Mesenchymal stem cell (in vitro differentiated cells and primary cell): ENCODE measurements at regions not wholly inside any gene's neighbourhood (a gene's known extent, or its start where the extent isn't known, plus 50 kb on each side); places are given as distances from the start of the nearest gene placed in this dataset.

Experiments
- DNase-seq: peaks from one replicate; pipeline ENCODE4 v3.0.0-alpha.2; 2013
- H2AFZ ChIP-seq: one replicate; pipeline ENCODE4 v1.6.1; 2013; ENCODE audit warnings: low read depth, mild to moderate bottlenecking, control low read depth, inconsistent platforms, low read length, moderate library complexity
- H2AK5ac ChIP-seq: 2 replicates; pipeline ENCODE4 v1.6.1; 2013; ENCODE audit warnings: low read length, moderate library complexity, mild to moderate bottlenecking, inconsistent platforms; ENCODE audit not compliant: severe bottlenecking
- H2BK120ac ChIP-seq: one replicate; pipeline ENCODE4 v1.6.1; 2013; ENCODE audit warnings: low read depth, mild to moderate bottlenecking, inconsistent platforms, low read length, moderate library complexity
- H2BK12ac ChIP-seq, 2 experiments: one replicate each; pipeline ENCODE4 v1.6.1; 2013; ENCODE audit warnings: inconsistent platforms in 2 of 2, low read length in 2 of 2, mild to moderate bottlenecking in 2 of 2, moderate library complexity in 2 of 2, control low read depth in 1 of 2
- H2BK15ac ChIP-seq: one replicate; pipeline ENCODE4 v1.6.1; 2013; ENCODE audit warnings: mild to moderate bottlenecking, low read depth, inconsistent platforms; ENCODE audit not compliant: poor library complexity, severe bottlenecking
- H2BK5ac ChIP-seq: 2 replicates; pipeline ENCODE4 v1.6.1; 2013; ENCODE audit warnings: low read depth, mild to moderate bottlenecking, low read length, control low read depth, inconsistent platforms; ENCODE audit not compliant: poor library complexity, severe bottlenecking
- H3K14ac ChIP-seq, 2 experiments: one replicate each; pipeline ENCODE4 v1.6.1; 2013; ENCODE audit warnings: inconsistent platforms in 2 of 2, low read length in 2 of 2, control low read depth in 1 of 2, mild to moderate bottlenecking in 1 of 2, moderate library complexity in 1 of 2
- H3K18ac ChIP-seq, 2 experiments: one replicate each; pipeline ENCODE4 v1.6.1; 2013; ENCODE audit warnings: inconsistent platforms in 2 of 2, low read length in 2 of 2, control low read depth in 1 of 2, low read depth in 1 of 2, mild to moderate bottlenecking in 1 of 2
- H3K23ac ChIP-seq, 2 experiments: one replicate each; pipeline ENCODE4 v1.6.1; 2013; ENCODE audit warnings: inconsistent platforms in 2 of 2, low read length in 2 of 2, mild to moderate bottlenecking in 2 of 2, moderate library complexity in 2 of 2, control low read depth in 1 of 2
- H3K27ac ChIP-seq: 2 replicates; pipeline ENCODE4 v1.5.1; 2013; ENCODE audit warnings: mild to moderate bottlenecking, moderate library complexity, low read length, control low read depth, inconsistent platforms; ENCODE audit not compliant: poor library complexity, severe bottlenecking
- H3K27me3 ChIP-seq, 2 experiments: 2 replicates each; pipeline versions ENCODE4 v1.6.1 to v1.7.0; 2013; ENCODE audit warnings: low read length in 2 of 2, mild to moderate bottlenecking in 2 of 2, moderate library complexity in 2 of 2, control low read depth in 1 of 2, inconsistent platforms in 1 of 2; ENCODE audit not compliant: control insufficient read depth in 1 of 2, insufficient read depth in 1 of 2
- H3K36me3 ChIP-seq, 2 experiments: 2 replicates each; pipeline versions ENCODE4 v1.6.1 to v1.7.0; 2013; ENCODE audit warnings: low read length in 2 of 2, control low read depth in 1 of 2, inconsistent platforms in 1 of 2, low read depth in 1 of 2, mild to moderate bottlenecking in 1 of 2; ENCODE audit not compliant: insufficient read depth in 2 of 2, control insufficient read depth in 1 of 2
- H3K4ac ChIP-seq, 2 experiments: one replicate each; pipeline ENCODE4 v1.6.1; 2013; ENCODE audit warnings: inconsistent platforms in 2 of 2, low read length in 2 of 2, mild to moderate bottlenecking in 2 of 2, moderate library complexity in 2 of 2, control low read depth in 1 of 2, low read depth in 1 of 2
- H3K4me1 ChIP-seq: 2 replicates; pipeline ENCODE4 v1.6.1; 2013; ENCODE audit warnings: low read depth, low read length, control low read depth; ENCODE audit not compliant: control insufficient read depth, insufficient read depth
- H3K4me2 ChIP-seq: 2 replicates; pipeline ENCODE4 v1.6.1; 2013; ENCODE audit warnings: low read length, mild to moderate bottlenecking, inconsistent platforms; ENCODE audit not compliant: poor library complexity, severe bottlenecking
- H3K4me3 ChIP-seq, 2 experiments: 2 replicates each; pipeline versions ENCODE4 v1.5.1 to v1.7.0; 2013; ENCODE audit warnings: low read length in 2 of 2, mild to moderate bottlenecking in 2 of 2, control low read depth in 1 of 2, low read depth in 1 of 2; ENCODE audit not compliant: insufficient read depth in 1 of 2
- H3K79me1 ChIP-seq: replicated peaks from 2 replicates; pipeline ENCODE4 v1.6.1; 2013; ENCODE audit warnings: mild to moderate bottlenecking, control low read depth, low read length, inconsistent platforms; ENCODE audit not compliant: poor library complexity, severe bottlenecking
- H3K9ac ChIP-seq: 2 replicates; pipeline ENCODE4 v1.7.0; 2013; ENCODE audit warnings: mild to moderate bottlenecking, low read length, moderate library complexity
- H3K9me3 ChIP-seq: 2 replicates; pipeline ENCODE4 v1.7.0; 2013; ENCODE audit warnings: mild to moderate bottlenecking, low read length; ENCODE audit not compliant: control insufficient read depth
- H4K8ac ChIP-seq: one replicate; pipeline ENCODE4 v1.6.1; 2013; ENCODE audit warnings: inconsistent platforms, mild to moderate bottlenecking, low read length, moderate library complexity
- H4K91ac ChIP-seq: one replicate; pipeline ENCODE4 v1.6.1; 2013; ENCODE audit warnings: mild to moderate bottlenecking, low read length, inconsistent platforms
- WGBS: methylation state at CpG from one replicate; pipeline ENCODE4 v1.1.7; 2013; ENCODE audit warnings: mixed read lengths; 5-methylcytosine and 5-hydroxymethylcytosine counted together

GRCh38 chr14:87343652-87344051 is 649.3 kb downstream of the GALC start:
- Histone ChIP-seq H3K9ac (no peak overlapping the region), H4K8ac (no peak overlapping the region), H3K4me1 (peaks cover 2% of the 10 kb centered on the region), H2AFZ (no peak overlapping the region), H2BK15ac (no peak overlapping the region), H3K23ac (no peak overlapping the region), H3K18ac (no peak overlapping the region), H2BK5ac (no peak overlapping the region), H3K27ac (no peak overlapping the region), H3K79me1 (no peaks in the 10 kb centered on the region), H3K4me2 (no peak overlapping the region), H2AK5ac (no peak overlapping the region), H3K27me3 (no peaks in the 10 kb centered on the region), H3K36me3 (no peaks in the 10 kb centered on the region), H4K91ac (no peak overlapping the region), H2BK120ac (no peak overlapping the region), H3K14ac (no peak overlapping the region), H3K9me3 (no peaks in the 10 kb centered on the region), H2BK12ac (no peak overlapping the region), H3K4me3 (no peak overlapping the region), H3K4ac (no peak overlapping the region)
- no CpG with 5 or more reads among the region's 3 CpGs for WGBS
- DNase-seq: no peak

GRCh38 chr14:87334997-87335685 is 657.8 kb downstream of the GALC start:
- H3K14ac ChIP-seq: no peak overlapping the region
- peak; percentile 51 for DNase-seq
- peaks cover 5% of the 10 kb centered on the region for H3K9me3 ChIP-seq
- no peak overlapping the region for H4K91ac ChIP-seq
- no peak overlapping the region for H2BK5ac ChIP-seq
- peak overlapping the region in 1 of 2 experiments; percentile 54 for H3K4me3 ChIP-seq
- no peak overlapping the region for H3K18ac ChIP-seq
- H2AFZ ChIP-seq: no peak overlapping the region
- H3K79me1 ChIP-seq: no peaks in the 10 kb centered on the region
- peak overlapping the region; percentile 59 for H3K9ac ChIP-seq
- no peaks in the 10 kb centered on the region for H3K36me3 ChIP-seq
- H2BK12ac ChIP-seq: no peak overlapping the region
- no peak overlapping the region for H4K8ac ChIP-seq
- no peaks in the 10 kb centered on the region for H3K4me1 ChIP-seq
- WGBS: no CpG with 5 or more reads among the region's 2 CpGs
- no peak overlapping the region for H2BK15ac ChIP-seq
- H3K27ac ChIP-seq: no peak overlapping the region
- H3K4me2 ChIP-seq: no peak overlapping the region
- H3K27me3 ChIP-seq: no peaks in the 10 kb centered on the region
- H2BK120ac ChIP-seq: no peak overlapping the region
- no peak overlapping the region for H2AK5ac ChIP-seq
- no peak overlapping the region for H3K23ac ChIP-seq
- H3K4ac ChIP-seq: no peak overlapping the region

- H2BK5ac ChIP-seq: no peak overlapping the region
- peak; percentile 6 for DNase-seq
- no peak overlapping the region for H3K27ac ChIP-seq
- peaks cover 5% of the 10 kb centered on the region for H3K9me3 ChIP-seq
- no peak overlapping the region for H3K4ac ChIP-seq
- H3K23ac ChIP-seq: no peak overlapping the region
- no CpG with 5 or more reads among the region's 2 CpGs for WGBS
- H3K14ac ChIP-seq: no peak overlapping the region
- no peaks in the 10 kb centered on the region for H3K79me1 ChIP-seq
- H3K18ac ChIP-seq: no peak overlapping the region
- H3K9ac ChIP-seq: no peak overlapping the region
- no peak overlapping the region for H4K8ac ChIP-seq
- H4K91ac ChIP-seq: no peak overlapping the region
- no peak overlapping the region for H2BK12ac ChIP-seq
- H2BK15ac ChIP-seq: no peak overlapping the region
- H2BK120ac ChIP-seq: no peak overlapping the region
- no peak overlapping the region for H3K4me3 ChIP-seq
- no peaks in the 10 kb centered on the region for H3K27me3 ChIP-seq
- no peaks in the 10 kb centered on the region for H3K4me1 ChIP-seq
- no peak overlapping the region for H3K4me2 ChIP-seq
- H2AK5ac ChIP-seq: no peak overlapping the region
- no peaks in the 10 kb centered on the region for H3K36me3 ChIP-seq
- H2AFZ ChIP-seq: no peak overlapping the region
These were observed 661.0 kb downstream of the GALC start for GRCh38 chr14:87331991-87332390.

- no peaks in the 10 kb centered on the region for H3K4me1 ChIP-seq
- 83% methylated on average over 1 of the region's 2 CpGs for WGBS
- H2AFZ ChIP-seq: no peak overlapping the region
- no peak overlapping the region for H3K9ac ChIP-seq
- DNase-seq: no peak
- H4K8ac ChIP-seq: no peak overlapping the region
- H2BK120ac ChIP-seq: no peak overlapping the region
- no peak overlapping the region for H3K23ac ChIP-seq
- H3K36me3 ChIP-seq: no peaks in the 10 kb centered on the region
- H3K18ac ChIP-seq: no peak overlapping the region
- no peak overlapping the region for H2BK15ac ChIP-seq
- H2BK5ac ChIP-seq: no peak overlapping the region
- H2BK12ac ChIP-seq: no peak overlapping the region
- H3K9me3 ChIP-seq: no peaks in the 10 kb centered on the region
- no peak overlapping the region for H3K4me3 ChIP-seq
- no peak overlapping the region for H3K4ac ChIP-seq
- no peak overlapping the region for H4K91ac ChIP-seq
- no peak overlapping the region for H2AK5ac ChIP-seq
- H3K27ac ChIP-seq: no peak overlapping the region
- no peak overlapping the region for H3K4me2 ChIP-seq
- no peaks in the 10 kb centered on the region for H3K79me1 ChIP-seq
- H3K27me3 ChIP-seq: no peaks in the 10 kb centered on the region
- no peak overlapping the region for H3K14ac ChIP-seq
These were observed 667.2 kb downstream of the GALC start for GRCh38 chr14:87325741-87326140.
